HEK293 (cell line): ENCODE measurements at regions not wholly inside any gene's neighbourhood (a gene's known extent, or its start where the extent isn't known, plus 50 kb on each side); places are given as distances from the start of the nearest gene placed in this dataset.

Experiments used
- SP7 ChIP-seq: fragments of 450-650 bp; formaldehyde crosslinking; IDR thresholded peaks from 2 replicates; pipeline ENCODE4 v1.5.1; 2016; ENCODE audit warnings: missing biosample characterization, missing genetic modification characterization
- TCF7L2 ChIP-seq: IDR thresholded peaks from 2 replicates; pipeline ENCODE4 v1.6.1; 2011; ENCODE audit warnings: low read depth, mild to moderate bottlenecking, inconsistent platforms, low read length, moderate library complexity, borderline replicate concordance
- ZBTB8A ChIP-seq: fragments of 450-650 bp; formaldehyde crosslinking; IDR thresholded peaks from 2 replicates; pipeline ENCODE4 v1.5.1; 2016; ENCODE audit warnings: missing biosample characterization, missing genetic modification characterization
- ZNF501 ChIP-seq: fragments of 450-650 bp; formaldehyde crosslinking; IDR thresholded peaks from 2 replicates; pipeline ENCODE4 v1.5.1; 2016; ENCODE audit warnings: missing biosample characterization, missing genetic modification characterization
- ZNF510 ChIP-seq: fragments of 450-650 bp; formaldehyde crosslinking; IDR thresholded peaks from 2 replicates; pipeline ENCODE4 v1.5.1; 2018; ENCODE audit warnings: mild to moderate bottlenecking, missing genetic modification characterization, missing biosample characterization; ENCODE audit not compliant: insufficient replicate concordance
- ZNF521 ChIP-seq: fragments of 450-650 bp; formaldehyde crosslinking; IDR thresholded peaks from 2 replicates; pipeline ENCODE4 v1.5.1; 2017; ENCODE audit warnings: missing biosample characterization, mild to moderate bottlenecking, missing genetic modification characterization
- TF ChIP-seq, protein P1 (sequence below): fragments of 450-650 bp; formaldehyde crosslinking; IDR thresholded peaks from 2 replicates; pipeline ENCODE4 v1.5.1; 2016; ENCODE audit warnings: missing biosample characterization, missing genetic modification characterization
- TF ChIP-seq, protein P2 (sequence below): fragments of 450-650 bp; formaldehyde crosslinking; IDR thresholded peaks from 2 replicates; pipeline ENCODE4 v1.5.1; 2016; ENCODE audit warnings: missing biosample characterization, missing genetic modification characterization
- TF ChIP-seq, protein P3 (sequence below): fragments of 450-650 bp; formaldehyde crosslinking; IDR thresholded peaks from 2 replicates; pipeline ENCODE4 v1.5.1; 2017; ENCODE audit warnings: missing biosample characterization, missing genetic modification characterization

DNA sequence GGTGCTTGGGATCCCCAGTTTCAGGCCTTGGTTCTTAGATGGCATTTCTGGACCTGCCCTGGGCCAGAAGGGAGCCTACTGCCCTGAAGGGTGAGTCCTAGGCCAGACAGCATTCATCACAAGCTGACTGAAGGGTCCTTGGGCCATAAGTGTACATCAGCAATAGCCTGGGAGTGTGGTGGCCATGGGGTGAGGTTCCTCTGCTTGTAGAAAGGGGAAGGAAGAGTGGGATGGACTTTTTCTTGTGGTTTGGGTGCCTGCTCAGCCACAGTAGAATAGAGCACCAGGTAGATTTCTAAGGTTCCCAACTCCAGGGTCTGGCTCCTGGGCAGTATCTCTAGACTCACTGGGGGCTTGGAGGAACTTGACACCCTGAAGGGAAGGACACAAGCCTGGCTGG lies 95.2 kb upstream of the PHF24 start:
- no peak for TF ChIP-seq ZNF521
- no peak for TF ChIP-seq ZBTB8A
- TF ChIP-seq, protein P1, sequence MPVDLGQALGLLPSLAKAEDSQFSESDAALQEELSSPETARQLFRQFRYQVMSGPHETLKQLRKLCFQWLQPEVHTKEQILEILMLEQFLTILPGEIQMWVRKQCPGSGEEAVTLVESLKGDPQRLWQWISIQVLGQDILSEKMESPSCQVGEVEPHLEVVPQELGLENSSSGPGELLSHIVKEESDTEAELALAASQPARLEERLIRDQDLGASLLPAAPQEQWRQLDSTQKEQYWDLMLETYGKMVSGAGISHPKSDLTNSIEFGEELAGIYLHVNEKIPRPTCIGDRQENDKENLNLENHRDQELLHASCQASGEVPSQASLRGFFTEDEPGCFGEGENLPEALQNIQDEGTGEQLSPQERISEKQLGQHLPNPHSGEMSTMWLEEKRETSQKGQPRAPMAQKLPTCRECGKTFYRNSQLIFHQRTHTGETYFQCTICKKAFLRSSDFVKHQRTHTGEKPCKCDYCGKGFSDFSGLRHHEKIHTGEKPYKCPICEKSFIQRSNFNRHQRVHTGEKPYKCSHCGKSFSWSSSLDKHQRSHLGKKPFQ (tag by site-specific recombination) = no peak
- no peak for TF ChIP-seq SP7 (tag by site-specific recombination)
- TF ChIP-seq, protein P2, sequence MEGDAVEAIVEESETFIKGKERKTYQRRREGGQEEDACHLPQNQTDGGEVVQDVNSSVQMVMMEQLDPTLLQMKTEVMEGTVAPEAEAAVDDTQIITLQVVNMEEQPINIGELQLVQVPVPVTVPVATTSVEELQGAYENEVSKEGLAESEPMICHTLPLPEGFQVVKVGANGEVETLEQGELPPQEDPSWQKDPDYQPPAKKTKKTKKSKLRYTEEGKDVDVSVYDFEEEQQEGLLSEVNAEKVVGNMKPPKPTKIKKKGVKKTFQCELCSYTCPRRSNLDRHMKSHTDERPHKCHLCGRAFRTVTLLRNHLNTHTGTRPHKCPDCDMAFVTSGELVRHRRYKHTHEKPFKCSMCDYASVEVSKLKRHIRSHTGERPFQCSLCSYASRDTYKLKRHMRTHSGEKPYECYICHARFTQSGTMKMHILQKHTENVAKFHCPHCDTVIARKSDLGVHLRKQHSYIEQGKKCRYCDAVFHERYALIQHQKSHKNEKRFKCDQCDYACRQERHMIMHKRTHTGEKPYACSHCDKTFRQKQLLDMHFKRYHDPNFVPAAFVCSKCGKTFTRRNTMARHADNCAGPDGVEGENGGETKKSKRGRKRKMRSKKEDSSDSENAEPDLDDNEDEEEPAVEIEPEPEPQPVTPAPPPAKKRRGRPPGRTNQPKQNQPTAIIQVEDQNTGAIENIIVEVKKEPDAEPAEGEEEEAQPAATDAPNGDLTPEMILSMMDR = no peak
- no peak for TF ChIP-seq TCF7L2
- TF ChIP-seq, protein P3, sequence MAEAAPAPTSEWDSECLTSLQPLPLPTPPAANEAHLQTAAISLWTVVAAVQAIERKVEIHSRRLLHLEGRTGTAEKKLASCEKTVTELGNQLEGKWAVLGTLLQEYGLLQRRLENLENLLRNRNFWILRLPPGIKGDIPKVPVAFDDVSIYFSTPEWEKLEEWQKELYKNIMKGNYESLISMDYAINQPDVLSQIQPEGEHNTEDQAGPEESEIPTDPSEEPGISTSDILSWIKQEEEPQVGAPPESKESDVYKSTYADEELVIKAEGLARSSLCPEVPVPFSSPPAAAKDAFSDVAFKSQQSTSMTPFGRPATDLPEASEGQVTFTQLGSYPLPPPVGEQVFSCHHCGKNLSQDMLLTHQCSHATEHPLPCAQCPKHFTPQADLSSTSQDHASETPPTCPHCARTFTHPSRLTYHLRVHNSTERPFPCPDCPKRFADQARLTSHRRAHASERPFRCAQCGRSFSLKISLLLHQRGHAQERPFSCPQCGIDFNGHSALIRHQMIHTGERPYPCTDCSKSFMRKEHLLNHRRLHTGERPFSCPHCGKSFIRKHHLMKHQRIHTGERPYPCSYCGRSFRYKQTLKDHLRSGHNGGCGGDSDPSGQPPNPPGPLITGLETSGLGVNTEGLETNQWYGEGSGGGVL (tag by site-specific recombination) = no peak
- no peak for TF ChIP-seq ZNF501 (tag by site-specific recombination)
- no peak for TF ChIP-seq ZNF510 (tag by site-specific recombination)
